Fibroblast of lung (primary cell): ENCODE measurements at regions not wholly inside any gene's neighbourhood (a gene's known extent, or its start where the extent isn't known, plus 50 kb on each side); places are given as distances from the start of the nearest gene placed in this dataset.

ENCODE experiments used
- CTCF ChIP-seq, 2 donors: IDR thresholded peaks in 1 of 2; conservative IDR thresholded peaks in 1 of 2; 1 replicate in 1 of 2; 2 replicates in 1 of 2; pipeline ENCODE4 v1.5.1; 2011 to 2012; ENCODE audit warnings: low read length in 2 of 2, control low read depth in 1 of 2, inconsistent platforms in 1 of 2, low read depth in 1 of 2, mild to moderate bottlenecking in 1 of 2
- EZH2 ChIP-seq: IDR thresholded peaks from 2 replicates; pipeline ENCODE4 v1.5.1; 2012; ENCODE audit warnings: low read length, control low read depth, mild to moderate bottlenecking; ENCODE audit errors: missing control alignments

GRCh38 chr1:14467112-14467511 is 131.4 kb upstream of the KAZN start:
- TF ChIP-seq EZH2 = no peak
- TF ChIP-seq CTCF (conservative IDR thresholded peaks at IDR 0.05 in 1 of 2, IDR thresholded peaks at IDR 0.05 in 1 of 2; ENCODE audit: low read depth in 1 of 2, low read length in 2 of 2) = no peak
